GM21423 (cell line): ENCODE measurements at regions not wholly inside any gene's neighbourhood (a gene's known extent, or its start where the extent isn't known, plus 50 kb on each side); places are given as distances from the start of the nearest gene placed in this dataset.

Experiments
- ATAC-seq: cut with Tn5 transposase; IDR thresholded peaks from one replicate; pipeline ENCODE4 v1.9.1; 2021; ENCODE audit warnings: mild to moderate bottlenecking, moderate library complexity; ENCODE audit not compliant: unreplicated experiment

DNA sequence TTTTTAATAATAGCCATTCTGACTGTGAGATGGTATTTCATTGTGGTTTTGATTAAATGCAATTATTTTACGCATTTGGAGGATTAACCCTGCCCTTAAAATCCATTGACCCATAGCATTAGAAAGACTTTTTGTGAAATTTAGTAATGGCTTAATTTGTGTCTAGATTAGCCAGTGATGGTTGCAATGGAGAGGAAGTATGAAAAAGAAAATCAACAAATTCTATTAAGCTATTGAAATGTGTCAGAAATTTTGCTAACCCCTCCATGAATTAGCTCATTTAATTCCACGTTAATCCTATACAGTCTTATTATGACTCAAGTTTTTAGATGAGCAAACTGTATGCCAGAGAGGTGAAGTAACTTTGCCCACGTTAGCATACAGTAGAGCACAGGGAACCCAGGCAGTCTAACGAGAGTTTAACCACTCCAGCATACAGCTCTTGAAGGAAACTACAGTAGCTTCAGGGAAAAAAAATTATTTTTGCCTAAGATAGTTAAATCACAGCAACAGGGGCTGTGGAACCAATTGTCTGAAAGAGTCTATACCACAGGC lies 158.2 kb upstream of the PPP2R2B start:
- no peak for ATAC-seq

DNA sequence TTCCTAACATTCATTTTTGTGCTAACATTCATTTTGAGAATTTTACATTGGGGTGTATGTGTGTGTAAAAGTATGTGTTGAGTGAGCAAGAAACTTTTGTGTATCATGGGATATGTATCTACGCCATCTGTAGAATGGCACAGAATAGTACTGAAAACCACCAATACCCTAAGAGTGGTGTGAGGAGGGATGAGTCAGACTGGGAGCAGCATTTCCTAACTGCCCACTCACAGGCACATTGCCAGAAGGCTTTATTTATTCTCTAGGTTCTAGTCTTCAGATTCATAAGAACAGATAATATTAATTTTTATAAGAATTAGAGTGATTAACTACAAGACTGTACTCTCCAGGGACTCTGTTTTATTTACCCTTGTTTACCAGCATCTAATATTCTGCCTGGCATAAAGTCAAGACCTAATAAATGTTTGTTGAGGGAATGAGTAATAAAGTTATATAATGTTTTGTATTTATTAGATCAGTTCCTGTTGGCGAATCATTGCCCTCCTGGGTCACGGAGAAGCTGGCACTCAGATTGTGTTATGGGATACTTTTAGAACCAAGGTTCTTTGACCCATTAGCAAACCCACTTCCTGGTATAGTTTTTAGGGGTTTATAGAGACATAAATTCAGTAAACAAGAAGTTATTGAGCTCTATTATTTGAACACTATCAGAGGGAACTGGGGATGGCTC lies 159.1 kb upstream of the PPP2R2B start:
- no peak for ATAC-seq

DNA sequence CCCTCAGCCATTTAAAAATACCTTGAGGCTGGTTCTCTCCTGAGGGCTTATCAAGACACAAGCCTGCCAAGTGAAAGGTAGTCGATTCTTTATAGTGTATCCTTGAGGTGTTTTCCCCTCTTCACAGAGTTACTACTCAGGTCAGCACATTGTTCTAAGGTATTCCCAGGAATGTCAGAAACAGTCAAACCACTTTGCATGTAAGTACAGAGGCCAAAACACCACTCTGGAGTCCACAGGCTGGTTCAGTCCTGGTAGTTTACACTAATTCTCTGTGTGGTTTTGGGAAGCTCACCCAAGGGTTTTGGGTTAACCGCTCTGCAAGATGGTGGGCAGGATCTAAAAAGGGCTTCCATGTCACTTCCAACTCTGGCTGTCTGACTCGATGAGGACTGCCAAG lies 162.3 kb upstream of the PPP2R2B start:
- no peak for ATAC-seq

DNA sequence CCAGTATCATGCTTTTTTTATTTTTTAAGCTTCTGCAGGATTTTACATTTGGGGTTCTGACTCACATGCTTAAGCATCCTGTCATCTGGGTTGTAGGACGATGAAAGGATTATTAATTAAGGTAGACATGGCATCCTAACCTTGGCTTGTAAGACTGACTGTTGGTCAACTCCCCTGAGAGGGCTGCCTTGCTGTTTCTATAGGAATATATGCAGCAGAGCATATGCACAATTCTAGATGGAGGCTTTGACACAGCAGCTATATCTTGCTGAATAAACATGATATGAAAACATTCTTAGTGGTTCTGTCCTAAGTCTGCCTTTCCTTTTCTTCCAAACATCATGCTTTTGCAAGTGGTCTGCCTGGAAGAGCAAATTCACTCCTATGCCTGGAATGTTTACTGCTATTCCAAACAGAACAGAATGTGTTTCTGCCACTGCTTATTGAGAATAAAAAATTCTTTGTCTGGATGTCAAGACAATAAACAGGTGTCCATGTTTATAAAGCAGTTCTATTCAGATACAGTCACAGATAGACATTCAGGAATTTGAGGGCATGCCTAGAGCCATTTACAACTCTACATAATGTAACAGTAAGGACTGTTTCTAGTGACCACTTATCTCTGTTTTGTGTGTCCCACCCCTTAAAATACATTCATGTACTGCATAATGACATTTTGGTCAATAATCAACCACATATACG lies 166.2 kb upstream of the PPP2R2B start:
- no peak for ATAC-seq

DNA sequence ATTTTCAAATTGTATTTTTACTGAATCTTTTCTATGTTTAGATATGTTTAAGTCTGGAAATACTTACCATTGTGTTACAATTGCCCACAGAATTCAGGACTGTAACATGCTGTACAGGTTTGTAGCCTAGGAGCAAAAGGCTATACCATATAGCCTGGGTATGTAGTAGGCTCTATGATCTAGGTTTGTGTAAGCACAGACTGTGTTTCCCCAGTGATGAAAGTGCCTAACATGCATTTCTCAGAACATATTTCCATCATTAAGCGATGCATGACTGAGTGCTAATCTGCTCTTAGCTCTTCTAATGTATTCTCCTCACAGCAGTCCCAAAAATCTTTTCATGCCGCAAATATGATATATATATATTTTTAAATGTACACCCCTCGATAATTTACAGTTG lies 166.7 kb upstream of the PPP2R2B start:
- no peak for ATAC-seq

DNA sequence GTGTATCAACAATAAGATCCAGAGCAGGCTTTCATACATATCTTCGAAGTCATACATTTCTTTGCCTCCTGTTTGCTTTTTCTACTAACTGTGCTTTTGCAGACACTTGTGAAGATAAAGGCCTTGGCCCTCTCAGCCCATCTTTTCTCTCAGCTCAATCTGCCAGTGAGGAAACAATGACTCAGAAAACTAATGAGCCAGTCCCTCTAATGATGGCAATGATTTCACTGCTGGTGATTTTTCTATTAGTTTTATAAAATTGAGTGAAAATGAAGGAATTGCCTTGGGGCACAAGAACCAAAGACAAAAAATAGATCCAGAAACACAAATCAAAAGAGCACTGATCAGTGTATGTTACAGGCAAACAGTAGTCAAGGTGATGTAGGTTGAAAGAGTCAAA lies 167.7 kb upstream of the PPP2R2B start:
- ATAC-seq = no peak

DNA sequence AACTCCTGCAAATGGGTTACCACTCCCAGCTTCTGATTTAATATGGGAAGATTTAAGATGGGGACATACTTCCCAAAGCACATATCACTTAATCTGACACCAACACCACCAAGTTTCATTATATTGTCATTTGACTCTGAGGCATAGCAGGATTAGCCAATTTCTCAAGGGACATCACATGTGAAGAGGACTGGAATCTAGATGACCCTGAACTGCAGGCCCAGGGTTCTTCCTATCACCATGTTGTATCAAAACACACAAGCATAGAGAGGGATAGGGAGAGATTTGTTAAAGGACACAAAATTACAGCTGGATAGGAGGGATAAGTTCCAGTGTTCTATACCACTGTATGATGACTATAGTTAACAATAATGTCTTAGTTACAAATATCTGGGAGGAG lies 168.3 kb upstream of the PPP2R2B start:
- no peak for ATAC-seq

DNA sequence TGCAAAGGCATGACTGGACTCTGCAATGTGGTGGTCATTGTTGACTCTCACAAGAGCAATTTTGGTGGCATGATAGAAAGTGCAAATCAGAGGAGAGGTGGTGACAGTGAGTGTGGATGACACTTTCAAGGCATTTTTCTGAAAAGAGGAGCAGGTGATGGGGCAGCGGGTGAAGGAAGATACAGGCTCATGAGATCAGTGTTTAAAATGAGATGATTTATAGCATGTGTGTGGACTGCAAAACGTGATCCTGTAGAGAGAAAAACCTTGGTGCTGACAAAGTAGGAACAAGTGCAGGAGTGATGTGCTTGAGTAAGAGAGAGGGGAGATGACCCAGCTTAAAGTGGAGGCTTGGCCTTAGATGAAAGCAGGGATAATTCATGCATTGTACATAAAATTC lies 171.2 kb upstream of the PPP2R2B start:
- ATAC-seq = no peak

DNA sequence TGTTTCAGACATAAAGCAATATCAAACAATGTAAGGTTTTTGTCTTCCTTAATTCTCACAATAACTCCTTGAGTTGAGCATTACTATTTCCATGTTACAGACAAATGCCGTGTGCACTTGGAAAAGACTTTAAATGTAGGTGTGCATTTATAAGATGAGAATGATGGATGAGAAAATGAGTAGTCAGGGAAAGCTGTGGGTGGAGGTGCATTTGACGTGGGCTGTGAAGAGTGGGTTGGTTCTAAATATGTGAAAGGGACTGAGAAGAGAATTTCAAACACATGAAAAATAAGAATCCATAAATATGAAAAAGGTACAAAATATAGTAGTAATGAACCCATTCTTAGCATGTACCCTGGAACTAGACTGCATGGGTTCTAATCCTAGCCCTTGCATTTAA lies 171.6 kb upstream of the PPP2R2B start:
- no peak for ATAC-seq

DNA sequence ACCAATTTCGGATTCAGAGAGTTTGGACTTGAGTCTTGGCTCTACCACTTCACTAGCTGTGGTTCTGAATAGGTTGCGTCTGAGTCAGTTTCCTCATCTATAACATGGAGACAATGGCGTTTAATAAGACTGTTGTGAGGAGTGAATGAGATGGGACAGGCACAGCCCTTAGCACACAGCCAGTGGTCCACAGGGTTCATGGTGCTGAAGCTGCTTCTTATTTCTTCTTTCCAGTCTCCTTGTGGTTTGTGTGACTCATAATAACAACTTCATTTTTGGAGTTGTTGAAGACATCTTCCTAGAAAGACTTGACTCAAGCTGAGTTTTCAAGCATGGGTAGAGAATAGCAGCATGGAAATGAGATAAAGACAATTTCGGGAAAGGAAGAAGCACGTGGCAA lies 172.6 kb upstream of the PPP2R2B start:
- no peak for ATAC-seq

DNA sequence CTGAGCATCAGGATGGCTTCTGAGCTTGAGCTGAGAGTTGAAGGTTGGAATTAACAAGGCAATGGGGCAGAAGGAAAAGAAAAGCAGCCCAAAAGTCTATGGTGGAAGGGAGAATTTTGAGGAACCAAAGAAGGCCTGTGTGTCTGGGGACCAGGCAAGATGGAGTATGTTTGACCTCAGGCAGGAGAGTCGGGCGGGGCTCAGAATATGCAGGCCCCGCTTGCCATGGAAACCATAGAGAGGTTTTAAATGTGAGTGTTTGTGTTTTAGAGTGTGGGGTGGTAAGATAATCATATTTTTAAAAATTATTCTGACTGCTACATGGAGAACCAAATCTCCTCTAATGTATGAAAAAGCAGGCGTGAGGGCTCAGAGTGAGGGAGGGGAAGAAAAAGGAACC lies 174.0 kb upstream of the PPP2R2B start:
- ATAC-seq = no peak

DNA sequence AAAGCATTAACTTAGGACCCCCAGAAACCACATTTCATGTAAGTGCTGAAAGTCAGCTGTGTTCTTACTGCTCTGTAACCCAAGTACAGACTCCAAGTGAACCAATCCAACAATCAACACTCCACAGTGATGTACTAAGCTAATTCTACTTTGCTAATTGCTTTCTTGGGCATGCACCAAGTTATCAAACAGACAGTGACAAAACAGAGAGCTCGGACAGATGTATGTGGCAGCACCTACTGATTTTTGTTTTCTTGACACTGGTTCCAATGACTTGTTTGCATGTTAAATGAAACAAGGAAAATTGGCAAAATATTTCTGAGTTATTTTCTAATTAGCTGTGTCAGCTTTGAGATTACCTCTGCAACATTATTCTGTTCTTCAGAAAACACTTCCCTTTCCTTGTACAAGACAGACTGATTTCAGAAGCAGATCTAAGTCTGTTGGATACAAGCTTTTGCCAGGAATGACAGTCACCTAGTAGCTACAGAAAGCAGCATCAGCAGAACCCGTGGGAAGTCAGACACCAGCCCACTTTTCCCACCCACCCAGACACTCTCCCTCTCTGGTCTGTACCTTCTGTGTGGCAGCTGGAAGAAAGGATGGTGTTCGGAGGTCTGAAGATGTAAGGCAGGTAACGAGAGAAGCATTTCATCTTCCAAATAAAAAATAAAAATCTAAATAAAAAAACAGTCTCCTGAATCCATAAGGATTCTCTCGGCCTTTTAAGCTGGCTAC lies 176.7 kb upstream of the PPP2R2B start:
- no peak for ATAC-seq

DNA sequence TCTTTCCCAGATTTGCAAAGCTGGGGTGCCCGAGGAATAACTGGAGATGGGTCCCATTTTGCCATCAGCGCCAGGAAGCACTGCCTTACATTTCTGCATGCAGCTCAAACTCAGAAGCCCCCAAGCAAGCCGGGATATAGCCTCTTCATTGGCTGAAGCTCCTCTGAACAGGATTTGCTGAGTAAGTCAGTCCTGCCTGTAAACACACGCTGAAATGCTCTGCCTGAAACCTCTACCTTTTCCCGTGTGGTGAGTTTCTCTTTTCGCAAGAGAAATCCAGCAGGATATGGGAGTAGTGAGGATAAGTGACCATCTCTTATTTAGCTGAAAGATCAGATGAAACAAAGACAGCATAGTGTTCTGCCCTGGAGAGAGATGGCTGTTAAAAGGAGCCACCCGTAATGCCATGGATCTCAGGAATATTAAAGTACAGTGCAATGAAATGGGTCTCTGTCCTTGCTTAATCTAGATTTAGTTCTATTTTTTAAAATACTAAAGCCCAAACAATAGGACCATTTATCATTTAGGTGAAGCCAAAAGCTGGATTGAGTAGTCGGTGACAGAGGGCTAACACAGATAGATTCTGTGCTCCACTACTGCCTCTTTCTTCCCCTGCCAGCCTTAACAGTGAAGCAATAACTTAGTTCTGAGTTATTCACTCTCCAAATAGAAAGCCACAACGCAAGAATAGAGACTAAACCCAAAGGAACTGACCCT lies 177.5 kb upstream of the PPP2R2B start:
- ATAC-seq = no peak

DNA sequence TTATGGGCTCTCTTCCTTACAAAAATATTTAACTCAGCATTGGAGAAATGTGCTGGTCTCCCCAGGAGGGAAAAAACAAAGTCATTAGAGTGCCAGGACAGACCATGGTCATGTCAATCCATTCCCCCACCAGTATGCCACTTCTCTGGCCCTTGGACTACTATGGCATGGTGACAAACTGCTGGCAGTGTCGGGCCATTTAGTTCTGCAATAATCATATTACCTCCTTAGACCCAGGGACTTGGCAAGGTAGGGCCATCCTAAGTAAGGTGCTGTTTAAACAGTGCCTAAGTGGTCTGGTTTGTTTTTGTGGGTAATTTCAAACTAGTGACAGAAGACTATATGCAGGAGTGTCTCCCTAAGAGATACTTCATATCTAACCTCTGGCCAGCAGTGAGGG lies 177.8 kb upstream of the STK32A start:
- ATAC-seq = no peak

DNA sequence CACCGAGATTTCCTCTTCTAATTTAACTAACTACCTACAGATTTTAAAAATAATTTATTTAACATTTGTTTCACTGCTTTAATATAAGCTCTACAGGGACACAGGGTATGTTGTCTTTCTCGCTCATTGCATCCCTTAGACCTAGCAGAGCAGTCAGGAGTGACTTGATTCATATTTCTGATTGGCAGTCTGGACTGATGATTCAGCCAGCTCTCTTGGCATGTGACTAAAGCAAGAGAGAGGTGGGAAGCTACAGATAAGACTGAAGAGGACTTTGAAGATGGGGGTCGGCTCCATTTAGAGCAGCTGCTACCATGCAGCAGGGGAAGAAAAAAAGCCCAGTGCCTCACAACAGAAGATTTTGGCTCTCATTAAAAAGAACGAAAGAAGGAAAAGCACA lies 173.4 kb upstream of the STK32A start:
- ATAC-seq = no peak

DNA sequence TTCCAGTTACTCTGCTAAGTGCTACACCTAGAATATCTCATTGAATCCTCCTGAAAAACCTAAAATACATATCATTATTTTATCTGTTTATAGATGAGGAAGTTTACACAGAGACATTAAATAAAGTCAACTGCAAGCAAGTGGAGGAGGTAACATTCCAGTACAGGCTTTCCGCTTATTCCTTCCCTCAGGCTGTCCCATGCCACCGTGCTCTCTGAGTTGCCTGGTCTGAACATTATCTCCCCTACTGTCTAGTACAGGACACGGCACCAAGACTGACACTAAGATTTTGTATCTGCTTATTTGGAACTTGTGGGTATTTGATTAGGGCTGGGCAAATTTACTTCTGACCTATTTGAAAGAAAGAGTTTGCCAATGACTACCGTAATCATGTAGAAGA lies 172.4 kb upstream of the STK32A start:
- ATAC-seq = no peak

DNA sequence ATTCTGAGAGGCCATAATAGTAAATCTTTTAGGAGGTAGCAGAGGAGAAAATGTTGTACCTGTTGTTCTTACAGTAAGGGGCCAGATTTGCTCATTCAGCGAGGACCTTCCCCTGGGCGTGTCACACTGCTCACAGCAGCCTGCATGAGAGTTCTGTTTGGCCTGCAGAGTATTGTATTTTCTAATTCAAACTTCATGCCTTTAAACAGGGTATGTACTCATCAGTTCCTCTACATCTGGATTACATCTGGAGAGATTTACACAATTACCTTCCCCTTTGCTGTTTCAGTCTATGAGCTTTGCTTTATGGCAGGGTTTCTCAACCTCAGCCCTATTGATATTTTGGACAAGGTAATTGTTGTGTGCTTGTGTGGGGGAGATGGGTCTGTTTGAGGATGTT lies 170.9 kb upstream of the STK32A start:
- ATAC-seq = no peak

DNA sequence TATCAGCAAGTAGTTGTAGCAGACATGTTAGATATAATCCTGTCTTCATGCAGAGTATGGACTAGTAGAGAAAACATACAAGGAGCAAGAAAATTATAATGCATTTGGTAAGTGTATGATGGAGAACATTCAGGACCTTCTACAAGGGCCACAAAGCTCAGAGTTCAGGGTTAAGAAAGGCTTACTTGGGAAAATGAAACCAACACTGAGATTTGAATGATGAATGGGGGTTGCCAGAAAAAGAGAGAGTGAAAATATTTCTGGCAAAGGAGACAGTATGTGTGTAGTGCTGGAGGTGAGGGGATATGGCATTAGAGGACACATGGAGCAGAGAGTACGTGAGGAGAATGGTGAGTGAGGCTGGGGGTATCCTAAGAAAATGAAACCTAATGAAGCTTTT lies 169.8 kb upstream of the STK32A start:
- peak; percentile 68 for ATAC-seq

DNA sequence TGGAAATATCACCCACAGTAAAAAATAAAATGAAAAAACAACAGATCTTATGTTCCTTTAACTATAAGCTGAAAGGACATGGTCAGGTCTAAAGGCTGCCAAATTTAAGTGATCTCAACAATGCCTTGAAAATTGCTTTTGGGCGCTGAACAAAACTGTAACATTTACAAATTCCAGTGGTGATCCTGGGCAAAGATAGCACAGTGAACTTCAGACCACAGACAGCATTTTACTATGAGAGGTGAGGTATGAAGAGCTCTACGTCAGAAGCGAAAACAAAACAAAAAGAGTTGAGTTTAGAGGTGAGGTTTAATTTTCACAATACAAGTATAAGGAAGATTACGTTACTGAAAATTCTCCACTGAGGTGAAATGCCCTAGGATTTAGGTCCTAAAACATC lies 165.8 kb upstream of the STK32A start:
- no peak for ATAC-seq

DNA sequence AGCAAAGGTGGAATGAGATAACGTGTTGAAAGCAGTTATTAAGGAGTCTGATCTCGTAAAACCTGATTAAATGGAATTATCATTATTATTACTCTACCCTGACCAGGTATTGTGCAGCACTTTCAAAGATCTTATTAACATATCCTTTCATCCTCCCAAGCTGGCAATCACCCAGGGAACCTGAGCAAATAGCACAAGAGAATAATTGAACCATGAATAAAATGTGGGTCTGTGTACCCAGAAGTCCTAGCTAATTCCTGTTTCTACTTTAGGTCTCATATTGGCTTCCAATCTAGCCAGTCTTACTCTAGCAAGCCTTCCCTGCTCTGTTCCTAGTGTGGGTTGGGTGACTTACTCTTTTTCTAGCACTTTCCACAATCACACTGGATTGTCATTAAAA lies 162.2 kb upstream of the STK32A start:
- ATAC-seq = no peak

DNA sequence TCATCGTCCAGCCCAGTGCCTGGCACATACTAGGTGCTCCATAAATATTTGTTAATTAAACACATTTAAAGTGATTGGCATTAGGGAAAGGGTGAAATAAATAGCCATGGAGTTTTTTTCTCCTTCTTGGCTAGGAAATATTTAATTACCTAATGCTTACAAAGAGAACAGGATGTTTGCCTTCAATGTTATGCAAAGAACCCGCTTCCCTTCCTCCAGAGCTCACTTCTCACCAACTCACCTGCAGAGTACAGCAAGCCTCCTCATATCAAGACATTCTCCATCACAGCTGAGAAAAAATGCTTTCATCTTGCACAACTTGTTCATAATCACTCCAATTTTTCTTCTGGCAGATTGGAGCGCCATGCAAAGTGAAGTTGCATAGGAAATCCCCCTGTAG lies 161.7 kb upstream of the STK32A start:
- no peak for ATAC-seq
